ACC112 (cell line): ENCODE measurements at regions not wholly inside any gene's neighbourhood (a gene's known extent, or its start where the extent isn't known, plus 50 kb on each side); places are given as distances from the start of the nearest gene placed in this dataset.
A peak's percentile ranks its signal among the peaks of the same experiment; 100 is the strongest.

Experiments
- H2AFZ ChIP-seq: fragments of 200-600 bp; sonication (generic); one replicate; pipeline ENCODE4 v1.6.0; 2017; ENCODE audit warnings: antibody characterized with exemption, low read length; ENCODE audit not compliant: unreplicated experiment
- H3K27ac ChIP-seq: fragments of 200-600 bp; sonication (generic); 2 replicates; pipeline ENCODE4 v1.5.1; 2014; ENCODE audit warnings: low read depth, mild to moderate bottlenecking, antibody characterized with exemption, low read length, moderate library complexity
- H3K27me3 ChIP-seq: fragments of 200-600 bp; sonication (generic); 2 replicates; pipeline ENCODE4 v1.6.1; 2014; ENCODE audit warnings: mild to moderate bottlenecking, antibody characterized with exemption, low read length, moderate library complexity, mixed read lengths; ENCODE audit not compliant: insufficient read depth
- H3K36me3 ChIP-seq: fragments of 200-600 bp; sonication (generic); 2 replicates; pipeline ENCODE4 v1.6.1; 2016; ENCODE audit warnings: mild to moderate bottlenecking, antibody characterized with exemption, low read length, moderate library complexity, mixed read lengths; ENCODE audit not compliant: insufficient read depth
- H3K4me1 ChIP-seq: fragments of 200-600 bp; sonication (generic); one replicate; pipeline ENCODE4 v1.6.1; 2016; ENCODE audit warnings: low read length, mixed read lengths; ENCODE audit not compliant: insufficient read depth, unreplicated experiment, control insufficient read depth
- H3K4me3 ChIP-seq: fragments of 200-600 bp; sonication (generic); 2 replicates; pipeline ENCODE4 v1.5.1; 2014; ENCODE audit warnings: mild to moderate bottlenecking, low read depth, low read length
- H3K79me2 ChIP-seq: fragments of 200-600 bp; sonication (generic); one replicate; pipeline ENCODE4 v1.6.0; 2016; ENCODE audit warnings: low read length; ENCODE audit not compliant: control insufficient read depth, unreplicated experiment, insufficient read depth

DNA sequence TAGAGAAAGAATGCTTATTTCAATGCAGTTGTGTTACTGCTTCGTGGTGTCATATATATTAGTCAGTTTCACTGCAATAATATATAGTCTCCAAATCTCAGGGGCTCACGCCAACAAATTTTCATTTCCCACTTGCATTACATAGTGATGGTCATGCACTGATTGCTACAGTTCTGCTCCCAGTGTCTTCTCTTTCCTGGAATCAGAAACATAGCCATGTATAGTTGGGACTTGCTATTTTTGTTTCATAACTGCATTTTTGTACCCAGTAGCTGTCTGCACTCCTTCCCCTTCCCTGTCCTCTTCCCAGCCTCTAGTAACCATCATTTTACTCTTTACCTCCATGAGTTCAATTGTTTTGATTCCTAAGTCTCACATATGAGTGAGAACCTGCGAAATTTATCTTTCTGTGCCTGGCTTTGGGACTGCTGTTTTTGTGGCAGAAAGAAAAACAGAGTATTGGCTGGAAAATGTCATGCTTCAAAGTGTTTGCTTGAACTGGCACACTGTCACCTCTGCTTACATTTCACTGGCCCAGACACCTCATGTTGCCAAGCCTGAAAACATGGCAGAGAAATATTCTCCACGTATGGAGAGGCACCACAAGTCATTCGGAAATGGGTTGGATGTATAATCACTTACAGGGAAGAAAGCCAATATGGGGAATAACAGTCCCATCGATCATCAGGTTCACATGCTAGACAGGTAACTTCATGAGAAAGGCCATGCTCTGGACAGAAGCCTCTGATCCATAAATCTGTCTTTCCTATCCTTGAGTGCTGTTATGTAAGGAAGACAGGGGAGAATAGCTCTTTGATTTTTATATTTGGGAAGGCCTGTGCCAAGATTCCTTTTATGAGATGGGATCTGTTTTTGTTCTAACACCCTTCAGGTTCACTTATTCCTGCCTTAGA, 60.4 kb upstream of the BACH1 start:
- Histone ChIP-seq H3K27me3 (no peaks in the 10 kb centered on the region), H3K4me1 (peaks cover 23% of the 10 kb centered on the region), H3K36me3 (no peaks in the 10 kb centered on the region), H2AFZ (peak overlapping the region; percentile 73), H3K27ac (peak overlapping the region; percentile 46), H3K4me3 (no peak overlapping the region; the same call in 1 of the 2 replicates), H3K79me2 (no peaks in the 10 kb centered on the region)

- Histone ChIP-seq H3K4me1 (peaks cover 19% of the 10 kb centered on the region), H3K4me3 (no peak overlapping the region; the same call in 1 of the 2 replicates), H3K79me2 (no peaks in the 10 kb centered on the region), H3K36me3 (no peaks in the 10 kb centered on the region), H3K27ac (peak overlapping the region; percentile 46; the same call in 1 of the 2 replicates), H3K27me3 (no peaks in the 10 kb centered on the region), H2AFZ (no peak overlapping the region)
Observed at GRCh38 chr21:29238967-29239290, 59.8 kb upstream of the BACH1 start.

GRCh38 chr21:29240136-29240535, 58.6 kb upstream of the BACH1 start:
- no peak overlapping the region for H3K4me3 ChIP-seq
- peaks cover 19% of the 10 kb centered on the region for H3K4me1 ChIP-seq
- H2AFZ ChIP-seq = no peak overlapping the region
- no peaks in the 10 kb centered on the region for H3K36me3 ChIP-seq
- H3K79me2 ChIP-seq = no peaks in the 10 kb centered on the region
- no peaks in the 10 kb centered on the region for H3K27me3 ChIP-seq
- no peak overlapping the region for H3K27ac ChIP-seq

GRCh38 chr21:29242201-29242600, 56.5 kb upstream of the BACH1 start:
- Histone ChIP-seq H3K27ac (no peak overlapping the region), H3K36me3 (no peaks in the 10 kb centered on the region), H3K27me3 (no peaks in the 10 kb centered on the region), H3K4me3 (no peak overlapping the region), H3K4me1 (peaks cover 19% of the 10 kb centered on the region), H2AFZ (no peak overlapping the region), H3K79me2 (no peaks in the 10 kb centered on the region)

GRCh38 chr21:29243188-29243587, 55.5 kb upstream of the BACH1 start:
- Histone ChIP-seq H3K27ac (no peak overlapping the region), H3K79me2 (no peaks in the 10 kb centered on the region), H3K4me3 (no peak overlapping the region), H3K36me3 (no peaks in the 10 kb centered on the region), H3K27me3 (no peaks in the 10 kb centered on the region), H2AFZ (no peak overlapping the region), H3K4me1 (peaks cover 11% of the 10 kb centered on the region)

DNA sequence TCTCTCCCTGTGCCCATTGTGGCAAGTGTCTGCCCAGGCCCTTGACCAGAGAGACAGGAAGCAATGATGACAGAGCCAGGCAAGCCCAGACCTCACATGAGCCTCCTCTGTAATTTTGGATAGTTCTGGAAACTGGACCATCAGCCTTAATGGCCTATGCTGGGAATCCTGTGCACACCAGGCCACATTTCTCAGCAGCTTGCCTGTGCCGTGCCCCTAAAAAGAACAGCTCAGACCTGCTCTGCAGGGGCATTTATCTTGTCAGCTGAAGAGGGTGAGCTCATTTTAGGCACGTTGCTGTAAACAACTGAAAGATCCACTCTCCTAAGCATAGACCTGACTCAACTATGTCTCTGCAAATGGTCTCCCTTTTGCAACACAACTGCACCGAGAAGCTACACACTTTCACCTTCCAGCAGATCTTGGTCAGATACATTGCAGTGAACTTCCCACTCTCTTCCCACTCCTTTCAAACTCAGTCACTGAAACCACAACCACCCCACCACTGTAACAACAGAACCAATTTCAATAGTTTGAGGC, 53.5 kb upstream of the BACH1 start:
- Histone ChIP-seq H3K79me2 (no peaks in the 10 kb centered on the region), H3K27ac (no peak overlapping the region), H3K4me1 (no peaks in the 10 kb centered on the region), H2AFZ (no peak overlapping the region), H3K27me3 (no peaks in the 10 kb centered on the region), H3K4me3 (no peak overlapping the region), H3K36me3 (no peaks in the 10 kb centered on the region)

DNA sequence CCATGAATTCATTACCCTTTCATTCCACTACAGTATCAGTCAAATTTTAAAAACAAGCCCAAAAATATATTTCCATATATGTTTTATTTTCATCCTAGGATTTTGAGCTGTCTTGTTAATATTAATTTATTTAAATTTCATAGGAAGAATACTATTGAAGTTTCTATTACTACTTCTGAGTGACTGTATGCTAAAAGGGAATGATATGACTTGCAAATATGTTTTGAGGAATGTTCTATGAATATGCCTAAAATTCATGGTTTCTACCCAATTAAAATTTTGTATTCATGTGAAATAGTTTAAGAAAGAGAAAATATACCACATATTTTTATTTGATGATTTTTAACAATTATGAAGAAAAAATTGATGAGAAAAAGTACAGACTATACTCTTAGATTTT, 52.9 kb upstream of the BACH1 start:
- H3K4me3 ChIP-seq = no peak overlapping the region
- H2AFZ ChIP-seq = no peak overlapping the region

DNA sequence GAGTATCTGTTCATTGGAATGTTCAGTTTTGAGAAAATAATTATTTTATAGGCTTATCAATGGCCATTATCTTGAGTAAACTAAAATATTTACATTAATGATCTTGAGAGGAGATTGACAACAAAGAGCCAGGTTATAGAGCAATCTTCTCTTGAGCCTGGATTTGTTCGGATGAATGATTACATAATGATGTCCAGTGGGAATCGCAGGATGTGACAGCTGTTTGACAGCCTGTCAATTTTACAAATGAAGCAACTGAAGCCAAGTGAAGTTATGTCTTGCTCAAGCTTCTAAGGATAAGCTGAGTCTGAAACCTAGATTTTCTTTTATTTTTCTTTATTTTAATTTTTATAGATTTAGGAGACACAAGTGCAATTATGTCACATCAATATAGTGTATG, 52.1 kb upstream of the BACH1 start:
- Histone ChIP-seq H3K79me2 (no peaks in the 10 kb centered on the region), H3K27me3 (no peaks in the 10 kb centered on the region), H3K36me3 (no peaks in the 10 kb centered on the region), H3K4me1 (no peaks in the 10 kb centered on the region), H2AFZ (no peak overlapping the region), H3K4me3 (no peak overlapping the region), H3K27ac (no peak overlapping the region)

More for the DNA sequence above, 52.9 kb upstream of the BACH1 start:
- H3K79me2 ChIP-seq = no peaks in the 10 kb centered on the region
- no peaks in the 10 kb centered on the region for H3K36me3 ChIP-seq
- no peaks in the 10 kb centered on the region for H3K4me1 ChIP-seq
- H3K27me3 ChIP-seq = no peaks in the 10 kb centered on the region
- no peak overlapping the region for H3K27ac ChIP-seq

DNA sequence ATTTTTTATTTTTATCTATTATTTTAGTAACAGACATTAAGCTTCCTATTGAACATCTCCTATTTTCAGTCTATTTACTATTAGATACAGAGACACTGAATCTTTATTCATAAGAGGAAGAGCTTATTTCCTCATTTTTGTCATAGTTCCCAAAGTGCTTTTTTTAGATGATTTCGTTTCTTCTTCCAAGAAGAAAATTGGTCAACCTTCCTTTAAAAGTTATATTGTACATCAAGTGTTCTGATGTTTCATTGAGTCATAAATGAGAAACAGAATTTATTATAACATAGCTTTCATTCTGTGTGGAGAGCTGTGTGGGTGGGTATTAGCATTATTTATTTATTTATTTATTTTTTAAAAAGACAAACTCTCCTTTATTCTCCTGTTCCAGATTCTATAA, 50.6 kb upstream of the BACH1 start:
- H3K4me1 ChIP-seq = no peaks in the 10 kb centered on the region

More for the DNA sequence above, 50.6 kb upstream of the BACH1 start:
- peak overlapping the region; percentile 42; the same call in 1 of the 2 replicates for H3K27ac ChIP-seq
- H3K79me2 ChIP-seq = no peaks in the 10 kb centered on the region
- H3K36me3 ChIP-seq = no peaks in the 10 kb centered on the region
- no peak overlapping the region for H2AFZ ChIP-seq
- H3K4me3 ChIP-seq = no peak overlapping the region
- no peaks in the 10 kb centered on the region for H3K27me3 ChIP-seq
